ENCODE measurements at regions not wholly inside any gene's neighbourhood (a gene's known extent, or its start where the extent isn't known, plus 50 kb on each side); places are given as distances from the start of the nearest gene placed in this dataset.

- Mint-ChIP-seq H3K4me3 (ENCODE audit: unreplicated experiment) (no peak overlapping the region), H3K36me3 (ENCODE audit: insufficient read depth, unreplicated experiment) (no peaks in the 10 kb centered on the region), H3K9me3 (ENCODE audit: unreplicated experiment) (no peaks in the 10 kb centered on the region), H3K27ac (ENCODE audit: unreplicated experiment) (no peak overlapping the region), H3K4me1 (ENCODE audit: low read depth, unreplicated experiment) (no peaks in the 10 kb centered on the region), H3K27me3 (ENCODE audit: insufficient read depth, unreplicated experiment) (no peaks in the 10 kb centered on the region)
- POLR2A ChIA-PET: no interaction called here
- intact Hi-C loops (cut with micrococcal nuclease; ENCODE audit: unreplicated experiment): loop anchor here (1.0 kb wide), 1 partner anchor 249 kb away; no protein-coding TSS in a partner anchor
- H3K4me1 ChIP-seq: no peaks in the 10 kb centered on the region
- no peak overlapping the region for H3K4me3 ChIP-seq (ENCODE audit: low read depth, low read length)
- no TSS peak for BruUV-seq (replicated peaks)
- TF ChIP-seq CTCF (IDR thresholded peaks at IDR 0.05; ENCODE audit: insufficient read depth in 1 of 2, low read depth in 1 of 2, low read length in 1 of 2, severe bottlenecking in 1 of 2, unreplicated experiment in 1 of 2): no peak
- no peaks in the 10 kb centered on the region for H3K36me3 ChIP-seq (ENCODE audit: control insufficient read depth, insufficient read depth, low read length)
- no peaks in the 10 kb centered on the region for H3K27me3 ChIP-seq (replicated peaks; ENCODE audit: control insufficient read depth, insufficient read depth, low read length)
- DNase-seq: peak in 1 of 2 experiments; percentile 10
- H3K9me3 ChIP-seq: no peaks in the 10 kb centered on the region
- CTCF ChIA-PET: no interaction called here
Observed at GRCh38 chr6:50353603-50354002, 303.9 kb upstream of the DEFB112 start.

- ChIA-PET CTCF (no interaction called here), POLR2A (no interaction called here)
- Mint-ChIP-seq H3K36me3 (ENCODE audit: insufficient read depth, unreplicated experiment) (no peaks in the 10 kb centered on the region), H3K9me3 (ENCODE audit: unreplicated experiment) (no peaks in the 10 kb centered on the region), H3K4me3 (ENCODE audit: unreplicated experiment) (no peak overlapping the region), H3K27ac (ENCODE audit: unreplicated experiment) (no peak overlapping the region), H3K27me3 (ENCODE audit: insufficient read depth, unreplicated experiment) (no peaks in the 10 kb centered on the region), H3K4me1 (ENCODE audit: low read depth, unreplicated experiment) (no peaks in the 10 kb centered on the region)
- DNase-seq: no peak
- Histone ChIP-seq H3K27me3 (replicated peaks; ENCODE audit: control insufficient read depth, insufficient read depth, low read length) (no peaks in the 10 kb centered on the region), H3K4me1 (no peaks in the 10 kb centered on the region), H3K36me3 (ENCODE audit: control insufficient read depth, insufficient read depth, low read length) (no peaks in the 10 kb centered on the region), H3K4me3 (ENCODE audit: low read depth, low read length) (no peak overlapping the region), H3K9me3 (no peaks in the 10 kb centered on the region)
- intact Hi-C loops (cut with micrococcal nuclease; ENCODE audit: unreplicated experiment): no loop called here
- TF ChIP-seq CTCF (IDR thresholded peaks at IDR 0.05; ENCODE audit: insufficient read depth in 1 of 2, low read depth in 1 of 2, low read length in 1 of 2, severe bottlenecking in 1 of 2, unreplicated experiment in 1 of 2): no peak
- BruUV-seq (replicated peaks): no TSS peak
Observed at GRCh38 chr6:50358113-50358512, 308.4 kb upstream of the DEFB112 start.

- H3K36me3 ChIP-seq (ENCODE audit: control insufficient read depth, insufficient read depth, low read length): no peaks in the 10 kb centered on the region
- Mint-ChIP-seq H3K27me3 (ENCODE audit: insufficient read depth, unreplicated experiment) (no peaks in the 10 kb centered on the region), H3K4me1 (ENCODE audit: low read depth, unreplicated experiment) (no peaks in the 10 kb centered on the region), H3K36me3 (ENCODE audit: insufficient read depth, unreplicated experiment) (no peaks in the 10 kb centered on the region), H3K9me3 (ENCODE audit: unreplicated experiment) (no peaks in the 10 kb centered on the region), H3K4me3 (ENCODE audit: unreplicated experiment) (no peak overlapping the region), H3K27ac (ENCODE audit: unreplicated experiment) (no peak overlapping the region)
- POLR2A ChIA-PET: no interaction called here
- no peaks in the 10 kb centered on the region for H3K4me1 ChIP-seq
- no peak overlapping the region for H3K4me3 ChIP-seq (ENCODE audit: low read depth, low read length)
- DNase-seq: no peak
- no peaks in the 10 kb centered on the region for H3K9me3 ChIP-seq
- intact Hi-C loops (cut with micrococcal nuclease; ENCODE audit: unreplicated experiment): no loop called here
- BruUV-seq (replicated peaks): no TSS peak
- H3K27me3 ChIP-seq (replicated peaks; ENCODE audit: control insufficient read depth, insufficient read depth, low read length): no peaks in the 10 kb centered on the region
- TF ChIP-seq CTCF (IDR thresholded peaks at IDR 0.05; ENCODE audit: insufficient read depth in 1 of 2, low read depth in 1 of 2, low read length in 1 of 2, severe bottlenecking in 1 of 2, unreplicated experiment in 1 of 2): no peak
- CTCF ChIA-PET: no interaction called here
Observed at GRCh38 chr6:50361641-50362331, 312.1 kb upstream of the DEFB112 start.
